Fibroblast of skin of right quadriceps (primary cell): ENCODE measurements at regions not wholly inside any gene's neighbourhood (a gene's known extent, or its start where the extent isn't known, plus 50 kb on each side); places are given as distances from the start of the nearest gene placed in this dataset.
"Not testable (repeated sequence)": the region's sequence is repeated elsewhere in the genome, so short reads cannot be mapped to it uniquely, and the experiment has no call there.

ENCODE experiments used
- DNase-seq: peaks from one replicate; pipeline ENCODE4 v3.0.0-alpha.2; 2013

- peak; percentile 0 for DNase-seq
These were observed 255.7 kb downstream of the TMEM47 start for GRCh38 chrX:34401411-34401810.

GRCh38 chrX:34382416-34382815, 250.3 kb upstream of the FAM47A start:
- DNase-seq, result peak; percentile 64

GRCh38 chrX:34381241-34381640, 249.1 kb upstream of the FAM47A start:
- no peak for DNase-seq

- DNase-seq, result no peak
These were observed 247.8 kb upstream of the FAM47A start for GRCh38 chrX:34379891-34380290.

GRCh38 chrX:34377645-34378044, 245.5 kb upstream of the FAM47A start:
- no peak for DNase-seq

- no peak for DNase-seq
These were observed 239.6 kb upstream of the FAM47A start for GRCh38 chrX:34371754-34372153.

GRCh38 chrX:34365471-34365870, 233.4 kb upstream of the FAM47A start:
- DNase-seq, result peak; percentile 1

- DNase-seq, result no peak
These were observed 218.6 kb upstream of the FAM47A start for GRCh38 chrX:34350561-34351335.

GRCh38 chrX:34343001-34343400, 210.9 kb upstream of the FAM47A start:
- DNase-seq, result no peak

- no peak for DNase-seq
These were observed 209.7 kb upstream of the FAM47A start for GRCh38 chrX:34341814-34342213.

GRCh38 chrX:34341258-34341657, 209.1 kb upstream of the FAM47A start:
- no peak for DNase-seq

- DNase-seq, result no peak
These were observed 205.9 kb upstream of the FAM47A start for GRCh38 chrX:34338046-34338445.

GRCh38 chrX:34335376-34335775, 203.3 kb upstream of the FAM47A start:
- DNase-seq, result not testable (repeated sequence)

GRCh38 chrX:34332334-34332733, 200.2 kb upstream of the FAM47A start:
- DNase-seq, result no peak

- no peak for DNase-seq
These were observed 193.3 kb upstream of the FAM47A start for GRCh38 chrX:34325460-34325859.

- not testable (repeated sequence) for DNase-seq
These were observed 188.3 kb upstream of the FAM47A start for GRCh38 chrX:34320424-34320823.

- DNase-seq, result peak; percentile 2
These were observed 168.8 kb upstream of the FAM47A start for GRCh38 chrX:34300871-34301270.

GRCh38 chrX:34299451-34299967, 167.4 kb upstream of the FAM47A start:
- no peak for DNase-seq

GRCh38 chrX:34294665-34295064, 162.6 kb upstream of the FAM47A start:
- DNase-seq, result no peak

GRCh38 chrX:34288782-34289181, 156.7 kb upstream of the FAM47A start:
- DNase-seq, result no peak

- no peak for DNase-seq
These were observed 147.9 kb upstream of the FAM47A start for GRCh38 chrX:34279866-34280560.

GRCh38 chrX:34275699-34276098, 143.6 kb upstream of the FAM47A start:
- DNase-seq, result no peak

GRCh38 chrX:34270434-34270833, 138.3 kb upstream of the FAM47A start:
- no peak for DNase-seq

GRCh38 chrX:34238896-34239295, 106.8 kb upstream of the FAM47A start:
- peak; percentile 1 for DNase-seq
